Mammary epithelial cell (primary cell): ENCODE measurements at regions not wholly inside any gene's neighbourhood (a gene's known extent, or its start where the extent isn't known, plus 50 kb on each side); places are given as distances from the start of the nearest gene placed in this dataset.

Experiments
- EZH2 ChIP-seq: IDR thresholded peaks from 2 replicates; pipeline ENCODE4 v1.6.1; 2012; ENCODE audit warnings: low read length, inconsistent platforms, borderline replicate concordance
- TF ChIP-seq, protein P1 (sequence below), 2 donors: IDR thresholded peaks in 1 of 2; conservative IDR thresholded peaks in 1 of 2; 2 replicates each; pipeline ENCODE4 v1.5.1; 2011 to 2012; ENCODE audit warnings: inconsistent platforms in 2 of 2, low read length in 2 of 2, mild to moderate bottlenecking in 2 of 2, control low read depth in 1 of 2, low read depth in 1 of 2; ENCODE audit not compliant: insufficient read depth in 1 of 2; ENCODE audit errors: extremely low read depth in 1 of 2

DNA sequence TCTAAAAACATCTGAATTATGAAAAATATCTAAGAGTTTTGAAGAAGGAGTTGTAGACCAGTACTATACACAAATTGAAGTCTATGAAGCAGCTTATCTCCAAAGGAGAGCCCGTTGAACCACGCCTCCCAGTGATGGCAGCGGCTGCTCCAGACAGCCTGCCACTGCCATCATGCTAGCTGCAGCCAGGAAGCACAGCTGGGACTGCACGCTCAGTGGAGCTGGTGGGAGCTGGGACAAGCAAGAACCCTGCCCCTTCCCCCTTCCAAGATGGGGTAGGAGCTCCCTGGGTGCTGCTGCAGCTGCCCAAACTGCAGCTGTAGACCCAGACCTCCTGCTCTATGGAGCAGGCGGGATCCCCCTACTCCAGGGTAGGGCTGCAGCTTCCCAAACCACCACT lies 124.7 kb upstream of the SPATS2L start:
- no peak for TF ChIP-seq EZH2
- TF ChIP-seq, protein P1, sequence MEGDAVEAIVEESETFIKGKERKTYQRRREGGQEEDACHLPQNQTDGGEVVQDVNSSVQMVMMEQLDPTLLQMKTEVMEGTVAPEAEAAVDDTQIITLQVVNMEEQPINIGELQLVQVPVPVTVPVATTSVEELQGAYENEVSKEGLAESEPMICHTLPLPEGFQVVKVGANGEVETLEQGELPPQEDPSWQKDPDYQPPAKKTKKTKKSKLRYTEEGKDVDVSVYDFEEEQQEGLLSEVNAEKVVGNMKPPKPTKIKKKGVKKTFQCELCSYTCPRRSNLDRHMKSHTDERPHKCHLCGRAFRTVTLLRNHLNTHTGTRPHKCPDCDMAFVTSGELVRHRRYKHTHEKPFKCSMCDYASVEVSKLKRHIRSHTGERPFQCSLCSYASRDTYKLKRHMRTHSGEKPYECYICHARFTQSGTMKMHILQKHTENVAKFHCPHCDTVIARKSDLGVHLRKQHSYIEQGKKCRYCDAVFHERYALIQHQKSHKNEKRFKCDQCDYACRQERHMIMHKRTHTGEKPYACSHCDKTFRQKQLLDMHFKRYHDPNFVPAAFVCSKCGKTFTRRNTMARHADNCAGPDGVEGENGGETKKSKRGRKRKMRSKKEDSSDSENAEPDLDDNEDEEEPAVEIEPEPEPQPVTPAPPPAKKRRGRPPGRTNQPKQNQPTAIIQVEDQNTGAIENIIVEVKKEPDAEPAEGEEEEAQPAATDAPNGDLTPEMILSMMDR (conservative IDR thresholded peaks at IDR 0.05 in 1 of 2, IDR thresholded peaks at IDR 0.05 in 1 of 2; ENCODE audit: extremely low read depth in 1 of 2, insufficient read depth in 1 of 2, low read depth in 1 of 2, low read length in 2 of 2), result no peak
